Keratinocyte (primary cell): ENCODE measurements at regions not wholly inside any gene's neighbourhood (a gene's known extent, or its start where the extent isn't known, plus 50 kb on each side); places are given as distances from the start of the nearest gene placed in this dataset.

ENCODE experiments used
- CTCF ChIP-seq, 3 experiments: IDR thresholded peaks in 1 of 3; conservative IDR thresholded peaks in 1 of 3; optimal IDR thresholded peaks in 1 of 3; 2 replicates in 2 of 3; 3 replicates in 1 of 3; pipeline versions ENCODE3 to v1.5.1; 2011; ENCODE audit warnings: low read length in 3 of 3, mild to moderate bottlenecking in 3 of 3, moderate library complexity in 2 of 3, control low read depth in 1 of 3, inconsistent platforms in 1 of 3; ENCODE audit not compliant: insufficient read depth in 2 of 3; ENCODE audit errors: extremely low read depth in 1 of 3
- EZH2 ChIP-seq: IDR thresholded peaks from one replicate; pipeline ENCODE4 v1.6.1; 2012; ENCODE audit warnings: inconsistent platforms, mild to moderate bottlenecking, low read length, moderate library complexity

GRCh38 chr6:117075218-117075617 lies 190.1 kb upstream of the VGLL2 start:
- TF ChIP-seq EZH2 (no peak), CTCF (optimal IDR thresholded peaks at IDR 0.05 in 1 of 3, IDR thresholded peaks at IDR 0.05 in 1 of 3, conservative IDR thresholded peaks at IDR 0.05 in 1 of 3; ENCODE audit: extremely low read depth in 1 of 3, insufficient read depth in 2 of 3, low read length in 3 of 3) (no peak)
